22Rv1 (cell line): ENCODE measurements at regions not wholly inside any gene's neighbourhood (a gene's known extent, or its start where the extent isn't known, plus 50 kb on each side); places are given as distances from the start of the nearest gene placed in this dataset.

Experiments used
- H3K27ac ChIP-seq: fragments of 450-650 bp; 2 replicates; pipeline ENCODE4 v1.5.1; 2017
- CTCF ChIP-seq: fragments of 450-650 bp; IDR thresholded peaks from 2 replicates; pipeline ENCODE4 v1.5.1; 2017; ENCODE audit warnings: mild to moderate bottlenecking
- ZFX ChIP-seq: fragments of 450-650 bp; IDR thresholded peaks from 2 replicates; pipeline ENCODE4 v1.6.1; 2017; ENCODE audit warnings: antibody characterized with exemption, borderline replicate concordance

DNA sequence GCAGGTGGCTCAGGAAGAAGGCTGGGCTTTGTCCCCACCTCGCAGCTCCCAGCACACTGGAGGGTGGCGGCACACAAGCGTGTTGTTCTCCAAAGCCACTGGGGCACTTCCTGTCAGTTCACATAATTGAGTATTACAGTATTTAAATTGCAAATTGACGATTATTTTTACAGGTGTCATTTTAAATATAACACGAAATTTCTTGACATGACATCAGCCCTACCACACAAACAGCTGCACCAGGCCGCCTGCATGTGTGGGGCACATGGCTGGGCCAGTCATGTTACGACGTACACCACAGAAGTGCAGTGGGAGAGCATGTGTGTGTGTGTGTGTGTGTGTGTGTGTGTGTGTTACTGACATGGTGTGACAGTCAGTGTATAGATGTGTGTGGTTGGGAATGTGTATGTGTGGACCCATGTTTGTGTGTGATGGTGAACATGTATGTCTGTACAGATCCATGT is 155.6 kb downstream of the TTC32 start:
- no peak overlapping the region for H3K27ac ChIP-seq
- no peak for TF ChIP-seq ZFX
- no peak for TF ChIP-seq CTCF

DNA sequence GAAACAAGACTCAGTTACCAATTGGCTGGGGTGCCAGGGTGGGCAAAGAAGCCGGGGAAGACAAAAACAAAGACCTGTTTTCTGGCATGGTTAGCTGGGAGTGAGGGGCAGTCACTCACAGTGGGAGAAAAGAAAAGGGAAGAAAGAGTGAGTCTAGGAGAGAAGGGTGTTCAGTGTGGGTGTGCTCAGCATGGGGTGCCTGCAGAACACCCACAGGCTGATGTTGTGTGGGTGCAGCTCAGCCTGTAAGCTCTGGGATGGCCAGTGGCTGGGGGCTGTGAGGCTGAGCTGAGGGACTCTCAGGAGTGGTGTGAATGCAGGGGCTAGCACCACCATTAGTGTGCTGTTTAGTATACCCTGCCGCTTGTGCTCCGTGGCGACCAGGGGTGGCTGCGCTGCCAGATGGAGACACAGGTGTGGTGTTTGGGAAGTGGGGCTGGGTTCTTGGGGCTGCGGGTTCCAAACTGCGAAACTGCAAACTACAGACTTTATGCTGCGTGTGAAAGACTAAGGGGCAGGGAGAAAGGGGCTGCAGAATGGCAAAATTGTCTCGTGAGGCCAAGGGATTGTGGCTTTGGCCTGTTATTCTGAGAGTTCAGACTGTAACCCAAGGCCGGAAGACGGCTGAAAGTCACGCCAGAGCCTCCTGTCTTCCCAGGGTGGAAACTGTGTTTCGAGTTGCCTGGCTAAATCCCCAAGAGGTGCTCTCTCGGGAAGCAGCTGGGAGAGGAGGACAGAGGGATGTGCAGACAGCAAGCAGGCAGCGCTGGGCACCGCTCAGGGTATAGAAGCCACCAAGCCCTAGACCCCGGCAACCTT is 156.3 kb downstream of the TTC32 start:
- no peak for TF ChIP-seq CTCF
- no peak for TF ChIP-seq ZFX
- H3K27ac ChIP-seq, result no peak overlapping the region

- H3K27ac ChIP-seq, result no peak overlapping the region
- TF ChIP-seq CTCF (no peak), ZFX (no peak)
Measured at GRCh38 chr2:19744456-19745199, 157.2 kb downstream of the TTC32 start.

GRCh38 chr2:19743641-19744040 is 158.1 kb downstream of the TTC32 start:
- TF ChIP-seq CTCF, result no peak
- no peak for TF ChIP-seq ZFX
- no peak overlapping the region for H3K27ac ChIP-seq

DNA sequence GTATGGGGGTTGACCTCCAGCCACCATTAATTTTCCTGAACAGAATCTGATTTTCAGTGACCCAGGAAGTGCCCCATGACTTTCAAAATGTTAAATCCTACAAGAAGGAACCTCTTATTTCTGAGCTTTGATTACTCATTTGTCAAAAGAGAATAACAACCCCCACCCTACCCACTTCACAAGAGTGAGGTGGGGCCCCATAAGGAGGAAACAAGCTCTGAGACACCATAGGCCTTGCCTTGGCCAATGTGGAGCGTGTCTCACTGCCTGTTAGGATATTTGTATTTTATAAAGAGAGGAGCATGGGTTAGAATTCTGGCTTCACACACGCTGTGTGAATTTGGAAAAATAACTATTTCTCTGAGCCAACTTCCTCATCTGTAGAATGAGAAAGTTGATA is 158.9 kb downstream of the TTC32 start:
- TF ChIP-seq CTCF (no peak), ZFX (no peak)
- no peak overlapping the region for H3K27ac ChIP-seq

GRCh38 chr2:19739256-19739655 is 162.5 kb downstream of the TTC32 start:
- no peak for TF ChIP-seq ZFX
- H3K27ac ChIP-seq, result no peak overlapping the region

GRCh38 chr2:19738707-19739106 is 163.1 kb downstream of the TTC32 start:
- no peak overlapping the region for H3K27ac ChIP-seq
- no peak for TF ChIP-seq CTCF
- no peak for TF ChIP-seq ZFX
